ENCODE measurements at regions not wholly inside any gene's neighbourhood (a gene's known extent, or its start where the extent isn't known, plus 50 kb on each side); places are given as distances from the start of the nearest gene placed in this dataset.

DNA sequence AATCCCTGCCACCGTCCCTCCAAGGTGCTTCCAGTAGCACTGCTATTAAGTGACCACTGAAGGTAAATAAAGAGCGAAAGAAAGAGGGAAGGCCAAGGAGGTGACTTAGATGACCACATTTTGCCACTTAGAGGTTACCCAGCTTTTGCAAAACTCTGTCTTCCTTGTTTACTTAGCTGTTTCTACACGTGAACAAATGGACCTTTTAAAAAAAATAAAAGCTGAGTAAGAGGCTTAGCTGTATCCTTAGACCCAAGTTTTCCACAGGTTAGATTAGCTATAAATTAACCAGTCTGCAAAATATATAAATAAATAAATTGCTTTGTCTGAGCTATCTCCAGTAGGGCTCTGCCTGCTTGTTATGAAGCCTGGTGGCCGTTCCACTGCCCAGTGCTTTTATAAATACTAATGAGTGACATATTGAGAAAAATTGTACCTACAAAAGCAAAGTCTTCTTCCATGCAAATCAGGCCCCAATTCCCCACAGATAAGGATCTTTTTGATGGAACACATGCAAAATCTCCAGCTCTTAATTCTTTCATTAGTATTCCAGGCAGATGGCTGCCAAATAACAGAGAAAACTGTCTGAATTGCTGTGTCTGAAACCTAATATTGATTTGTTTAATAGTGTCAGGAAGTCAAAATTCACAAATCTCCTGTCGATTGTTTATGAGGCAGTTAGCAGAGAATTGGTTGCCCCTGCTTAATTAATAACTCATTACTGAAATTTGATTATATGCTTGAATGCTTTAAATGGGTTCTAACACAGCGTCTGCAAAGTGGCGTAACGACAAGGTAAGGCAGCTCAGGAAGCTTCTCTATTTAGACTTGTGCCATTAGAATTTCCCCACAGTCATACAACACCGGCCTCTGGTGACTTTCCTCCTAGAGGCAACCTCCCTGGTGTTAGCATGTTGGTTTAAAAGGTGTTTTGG lies 176.7 kb downstream of the EMX2 start:
- no peak for ATAC-seq

DNA sequence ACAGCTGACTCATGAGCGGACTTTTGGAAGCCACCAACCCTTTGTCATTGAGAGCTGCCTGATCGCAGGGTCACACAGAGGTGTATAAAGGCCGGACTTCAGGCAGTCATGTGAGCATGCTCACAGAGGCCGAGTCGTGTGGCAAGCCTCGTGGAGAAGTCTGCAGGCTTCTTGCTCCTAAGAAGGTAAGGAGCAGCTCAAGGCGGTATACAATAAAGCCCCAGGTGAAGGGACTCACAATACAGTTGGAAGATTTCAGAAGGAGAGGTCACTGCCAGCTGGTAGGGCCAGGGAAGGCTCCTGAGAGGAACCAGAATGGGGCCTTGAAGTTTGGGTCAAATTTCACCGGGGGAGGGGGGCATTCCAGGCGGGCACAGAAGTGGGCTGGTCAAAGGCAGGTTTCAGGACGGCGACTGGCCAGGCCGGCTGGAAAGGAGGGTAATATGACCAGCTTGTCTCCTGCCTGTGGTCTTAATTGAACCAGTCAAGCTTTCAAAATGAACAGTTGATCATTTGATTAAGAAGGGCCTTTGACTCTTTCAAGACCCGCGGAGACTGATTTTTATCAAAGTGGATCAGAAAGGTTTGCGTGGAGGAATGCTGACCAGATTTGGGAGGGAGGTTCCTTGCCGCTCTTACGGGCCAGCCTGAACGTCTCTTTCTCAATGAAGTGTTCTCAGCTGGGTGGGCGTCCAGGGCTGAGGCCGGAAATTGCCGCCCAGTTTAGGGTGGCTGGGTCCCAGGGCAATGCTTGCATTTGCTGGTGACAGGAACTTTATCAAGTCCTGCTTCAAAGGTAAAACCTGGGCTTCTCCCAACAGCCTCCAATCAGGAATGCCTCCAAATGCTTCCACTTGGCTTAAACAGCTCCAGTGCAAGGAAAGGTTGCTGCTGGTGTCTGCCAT lies 178.6 kb downstream of the EMX2 start:
- ATAC-seq: no peak

GRCh38 chr10:117721873-117722272 lies 179.3 kb downstream of the EMX2 start:
- ATAC-seq: no peak

GRCh38 chr10:117723343-117723742 lies 180.8 kb downstream of the EMX2 start:
- no peak for ATAC-seq

DNA sequence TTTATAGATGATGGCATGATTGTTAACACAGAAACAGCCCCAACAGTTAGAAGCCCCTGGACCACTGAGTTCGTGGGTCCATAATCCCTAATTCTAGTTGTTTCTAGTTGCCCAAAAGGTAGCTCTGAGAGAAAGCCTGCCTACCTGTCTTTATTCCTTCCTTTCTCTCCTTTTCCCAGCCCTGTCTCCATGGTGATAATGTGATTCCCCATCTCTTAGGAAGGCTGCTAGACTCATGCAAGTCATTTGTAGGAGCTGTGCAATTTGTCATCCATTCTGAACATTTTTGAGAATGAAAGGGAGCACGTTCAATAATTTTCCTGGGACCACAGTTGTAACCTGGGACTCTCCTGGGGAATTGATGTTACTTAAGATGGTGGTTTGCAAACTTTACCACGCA lies 183.4 kb downstream of the EMX2 start:
- ATAC-seq: no peak

DNA sequence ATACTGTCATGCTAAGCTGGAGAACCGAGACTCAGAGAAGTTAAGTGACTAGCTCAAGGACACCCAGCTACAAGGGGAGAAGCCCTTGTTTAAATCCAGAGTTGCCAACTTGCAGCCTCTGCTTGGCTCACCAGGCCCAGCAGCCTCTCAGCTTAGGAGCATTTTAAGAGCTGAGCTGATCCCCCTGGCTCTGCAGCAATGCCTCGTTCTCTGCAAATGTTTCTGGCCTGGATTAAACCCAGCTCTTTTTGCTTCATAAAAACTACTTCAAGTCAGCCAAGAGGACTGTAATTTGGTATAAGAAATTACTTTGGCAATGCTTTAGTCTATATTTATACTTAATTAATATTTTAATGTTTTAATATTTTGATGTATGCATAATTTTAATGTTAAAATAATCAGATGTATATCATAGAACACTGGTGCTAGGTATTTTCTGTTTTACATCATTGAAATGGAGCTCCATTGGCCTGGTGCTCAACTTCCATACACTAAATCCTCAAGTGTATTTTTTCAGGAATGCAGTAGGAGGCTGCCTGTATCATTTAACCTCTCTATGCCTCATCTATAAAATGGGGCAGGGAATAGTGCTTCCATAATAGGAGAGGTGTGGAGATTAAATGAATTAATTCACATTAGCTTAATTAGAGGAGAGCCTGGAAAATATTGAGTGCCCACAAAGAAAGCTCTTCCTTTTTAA lies 184.2 kb downstream of the EMX2 start:
- ATAC-seq: no peak

DNA sequence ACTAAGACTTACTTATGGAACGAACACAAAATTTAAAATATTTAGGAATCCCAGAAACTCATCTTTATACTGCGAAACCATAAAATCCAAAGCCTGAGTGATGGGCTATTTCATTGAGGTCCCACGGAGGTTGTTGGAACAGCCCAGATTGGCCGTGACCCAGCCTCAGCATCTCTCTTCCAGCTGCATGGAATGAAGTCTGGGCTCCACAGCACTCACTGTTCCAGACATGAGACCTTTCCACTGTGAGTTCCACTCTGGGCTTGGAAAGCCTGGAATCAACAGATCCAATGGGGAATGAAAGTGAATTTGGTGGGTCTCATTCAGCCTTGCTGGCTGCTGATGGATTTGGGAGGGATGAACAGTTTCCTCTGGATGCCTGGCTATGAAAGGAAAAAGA lies 184.9 kb downstream of the EMX2 start:
- ATAC-seq: no peak

GRCh38 chr10:117728087-117728486 lies 185.5 kb downstream of the EMX2 start:
- ATAC-seq: no peak

- ATAC-seq: no peak
These were observed 186.6 kb downstream of the EMX2 start for GRCh38 chr10:117729156-117729555.

DNA sequence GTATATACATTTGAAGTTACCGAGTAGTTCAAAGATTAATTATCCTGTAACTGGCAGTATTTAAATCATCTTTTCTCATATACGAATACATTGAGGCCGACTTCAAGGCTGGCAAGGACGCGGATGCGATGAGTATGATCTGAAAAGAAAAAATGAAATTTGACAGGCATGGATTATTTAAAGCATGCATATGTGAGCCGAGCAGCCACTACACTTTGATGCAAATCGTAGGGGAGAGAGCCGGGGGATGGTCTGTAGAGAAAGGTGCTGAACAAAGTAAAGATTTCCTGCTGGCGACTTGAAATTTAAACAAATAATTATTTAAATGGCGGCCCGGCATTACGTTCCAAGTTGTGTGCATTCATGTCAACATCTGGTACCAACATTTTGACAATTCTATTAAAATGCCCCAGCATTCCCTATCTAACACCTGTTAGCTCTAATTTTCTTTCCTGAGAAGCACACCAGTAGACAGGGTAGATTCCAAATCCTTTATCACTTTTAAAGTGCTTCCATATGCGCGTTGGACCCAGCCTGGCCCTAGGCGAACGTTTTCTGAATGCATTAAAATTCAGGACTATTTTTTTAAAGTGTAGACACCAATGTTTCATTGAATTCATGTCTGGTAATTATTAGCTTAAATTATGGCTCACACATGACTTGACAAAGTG lies 188.7 kb downstream of the EMX2 start:
- ATAC-seq: no peak

DNA sequence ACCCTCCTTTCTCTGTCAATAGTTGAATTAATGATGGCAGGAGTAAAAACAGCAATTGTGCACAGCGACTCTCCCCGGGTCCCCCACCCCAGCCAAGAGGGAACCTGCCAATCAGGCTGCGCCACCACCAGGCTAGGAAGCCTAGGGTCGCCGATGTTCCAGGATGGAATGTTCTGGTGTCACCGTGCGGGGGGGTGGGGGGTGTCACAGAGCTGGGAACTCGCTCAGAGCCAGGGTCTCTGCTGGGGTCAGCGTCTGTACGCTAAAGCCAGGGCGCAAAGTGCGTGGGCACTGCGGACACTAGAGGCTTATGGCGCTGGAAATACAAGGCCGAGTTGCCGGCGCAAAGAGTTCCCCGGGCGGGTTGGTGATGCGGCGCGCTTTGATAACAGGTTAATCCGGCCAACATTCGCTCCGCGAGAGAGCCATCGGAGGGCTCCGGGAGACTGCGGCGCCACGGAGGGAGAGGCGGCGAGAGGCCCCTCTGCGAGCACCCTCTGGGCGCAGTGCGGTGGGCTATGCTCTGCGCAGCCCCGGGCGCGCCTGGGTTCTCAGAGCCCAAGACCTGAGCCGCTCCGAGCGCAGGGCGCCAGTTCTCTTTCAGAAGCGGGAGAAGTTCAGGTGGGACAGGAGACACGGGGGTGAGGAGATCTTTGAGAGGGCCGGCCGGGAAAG lies 192.3 kb downstream of the EMX2 start:
- no peak for ATAC-seq

DNA sequence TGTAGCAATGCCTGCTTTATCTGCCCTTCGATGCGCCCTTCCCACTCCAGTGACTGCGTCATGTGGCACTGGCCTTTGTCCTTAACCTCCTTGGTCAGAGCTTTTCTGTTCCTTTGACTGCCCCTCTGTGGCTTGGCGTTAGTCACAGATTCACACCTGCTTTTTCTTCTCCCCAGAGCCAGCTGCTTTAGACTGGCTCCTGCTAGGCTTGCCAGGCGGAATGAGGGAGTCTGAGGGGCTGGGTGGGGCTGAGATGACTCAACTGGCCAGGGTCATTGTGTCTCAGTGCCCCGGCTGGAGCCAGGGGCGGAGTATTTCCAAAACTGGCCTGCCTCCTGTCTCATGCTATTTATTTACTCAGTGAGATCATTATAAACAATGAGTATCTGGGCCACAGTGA lies 194.1 kb downstream of the EMX2 start:
- ATAC-seq: no peak

DNA sequence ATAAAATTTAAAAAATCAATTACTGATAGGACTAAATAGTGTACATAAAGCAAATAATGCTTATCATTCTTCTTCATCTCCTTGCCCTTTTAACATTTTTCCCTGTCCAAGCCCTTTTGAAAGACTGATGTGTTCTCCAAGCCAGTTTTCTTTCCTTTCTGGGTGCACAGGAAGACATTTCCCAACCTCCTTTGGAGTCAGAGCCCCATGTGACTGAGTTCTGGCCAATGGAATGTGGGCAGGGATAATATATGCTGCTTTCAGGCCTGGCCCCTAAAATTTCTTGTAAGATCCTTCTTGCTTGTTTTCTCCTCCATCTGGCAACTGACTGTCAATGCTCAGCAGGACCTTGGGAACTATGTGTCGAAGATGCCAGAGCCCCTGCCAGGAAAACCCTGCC lies 197.5 kb downstream of the EMX2 start:
- ATAC-seq: no peak

GRCh38 chr10:117740691-117741222 lies 198.2 kb downstream of the EMX2 start:
- ATAC-seq: no peak

GRCh38 chr10:117741524-117741923 lies 199.0 kb downstream of the EMX2 start:
- ATAC-seq: no peak

DNA sequence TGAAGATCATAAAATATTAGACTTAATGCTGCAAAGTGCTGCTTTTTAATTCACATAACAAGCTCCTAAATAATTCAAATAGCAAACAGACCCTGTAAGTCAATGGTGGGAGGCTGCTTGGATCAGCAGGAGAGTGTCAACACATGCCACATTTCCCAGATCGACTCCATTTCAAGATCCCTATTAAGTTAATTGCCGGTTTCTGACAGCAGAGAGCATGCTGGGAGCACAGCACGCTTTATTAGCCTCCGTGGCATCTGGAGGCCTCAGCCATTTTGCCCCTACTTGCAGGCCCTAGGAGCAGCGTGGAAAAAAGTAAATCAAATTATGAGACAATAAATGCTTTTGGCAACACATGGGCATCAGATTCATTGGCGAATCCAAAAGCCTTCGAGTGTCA lies 201.0 kb downstream of the EMX2 start:
- no peak for ATAC-seq

GRCh38 chr10:117745301-117745700 lies 202.8 kb downstream of the EMX2 start:
- no peak for ATAC-seq

DNA sequence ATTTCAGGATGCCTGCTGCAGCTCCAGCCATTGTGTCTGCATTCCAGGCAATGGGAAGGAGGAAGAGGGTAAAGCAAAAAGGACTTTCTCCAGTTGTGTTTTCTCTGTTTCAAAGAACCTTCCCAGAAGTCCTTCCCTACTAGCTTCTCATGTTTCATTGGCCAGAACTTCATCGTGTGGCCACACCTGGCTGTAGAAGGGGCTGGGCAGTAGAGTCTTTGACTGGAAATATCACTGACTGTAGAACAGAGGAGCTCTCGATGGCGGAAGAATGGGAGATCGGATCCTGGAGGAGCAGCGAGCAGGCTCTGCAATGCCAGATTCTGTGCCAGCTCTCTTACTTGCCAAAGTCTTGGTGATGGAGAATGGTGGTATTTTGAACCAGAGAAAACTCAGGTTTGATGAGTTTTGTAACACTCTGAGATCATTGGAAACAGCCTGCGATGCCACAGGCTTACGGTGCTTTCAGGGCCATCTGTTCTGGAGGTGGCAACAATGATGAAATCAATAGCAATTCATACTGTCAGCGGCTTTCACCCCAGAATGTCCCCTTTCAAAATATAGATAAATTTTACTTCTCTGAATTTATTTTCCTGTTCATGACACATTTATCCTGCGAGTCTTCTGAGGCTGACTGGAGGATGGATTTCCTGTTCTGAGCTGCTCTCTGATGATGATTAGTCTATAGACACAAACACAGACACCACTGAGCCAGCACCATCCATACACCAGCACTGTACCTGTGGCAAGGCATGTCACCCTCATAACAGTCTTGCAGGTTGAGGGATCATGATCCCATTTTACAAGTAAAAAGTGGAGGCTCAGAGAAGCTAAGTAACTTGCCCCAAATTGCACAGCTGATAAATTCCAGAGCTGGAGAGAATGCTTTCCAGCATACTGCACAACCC lies 204.2 kb downstream of the EMX2 start:
- no peak for ATAC-seq

DNA sequence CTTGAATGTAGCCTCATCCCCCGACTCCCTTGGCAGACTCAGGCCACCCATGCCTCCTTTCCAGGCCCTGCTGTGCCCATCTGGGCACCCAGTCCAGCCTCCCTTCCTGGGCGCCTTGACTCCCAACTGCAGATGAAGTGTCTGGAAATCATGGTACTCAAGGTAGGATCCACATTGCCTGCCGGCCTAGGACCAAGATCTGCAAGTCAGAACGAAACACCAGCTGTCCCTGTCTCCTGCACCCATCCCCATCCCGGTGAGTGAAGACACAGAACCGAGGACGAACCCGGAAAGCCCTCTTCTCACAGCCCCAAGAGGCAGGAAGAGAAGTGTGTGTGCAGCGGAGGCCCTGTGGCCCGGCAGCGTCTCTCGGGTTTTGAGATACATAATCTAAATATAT lies 205.1 kb downstream of the EMX2 start:
- no peak for ATAC-seq

DNA sequence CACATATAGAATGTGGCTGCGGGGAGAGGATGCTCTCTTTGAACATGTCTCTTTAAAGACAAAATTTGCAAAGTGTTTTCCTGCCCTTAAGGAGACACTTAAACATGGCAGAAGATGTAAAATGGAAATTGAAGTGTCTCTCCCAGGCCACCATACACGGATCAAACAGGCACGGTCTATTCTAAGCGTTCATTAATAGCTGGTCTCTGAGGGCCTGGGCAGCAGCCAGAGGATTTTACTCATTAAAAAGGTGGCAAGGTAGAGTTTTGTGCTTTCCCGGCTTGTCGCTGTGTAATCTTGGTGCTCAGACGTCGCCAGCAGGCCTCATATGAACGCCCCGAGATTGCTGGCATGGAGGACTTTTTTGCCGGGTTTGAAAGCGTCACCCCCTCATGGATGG lies 205.5 kb downstream of the EMX2 start:
- ATAC-seq: no peak
